Gastroesophageal sphincter (tissue), 4 donors: ENCODE measurements at regions not wholly inside any gene's neighbourhood (a gene's known extent, or its start where the extent isn't known, plus 50 kb on each side); places are given as distances from the start of the nearest gene placed in this dataset.

ENCODE experiments used
- ATAC-seq: fragments of 150-250 bp; one replicate; pipeline ENCODE4 v1.9.1; 2016; ENCODE audit warnings: mild to moderate bottlenecking, moderate library complexity
- H3K27ac ChIP-seq, 4 donors: fragments of 200-600 bp; sonication (generic) in 3 of 4; 1 replicate in 3 of 4; 2 replicates in 1 of 4; pipeline ENCODE4 v1.5.1; 2016 to 2019
- H3K27me3 ChIP-seq: fragments of 200-600 bp; sonication (generic); one replicate; pipeline ENCODE4 v1.5.1; 2019
- H3K36me3 ChIP-seq, 2 donors: fragments of 200-600 bp; sonication (generic); one replicate each; pipeline ENCODE4 v1.5.1; 2019; ENCODE audit warnings: control low read depth in 1 of 2
- H3K4me1 ChIP-seq, 3 donors: fragments of 200-600 bp; sonication (generic); 1 replicate in 2 of 3; 2 replicates in 1 of 3; pipeline ENCODE4 v1.5.1; 2016 to 2019; ENCODE audit warnings: control low read depth in 2 of 3
- H3K4me3 ChIP-seq, 2 donors: fragments of 200-600 bp; sonication (generic); one replicate each; pipeline ENCODE4 v1.5.1; 2019; ENCODE audit warnings: mild to moderate bottlenecking in 1 of 2, moderate library complexity in 1 of 2
- H3K9me3 ChIP-seq, 3 donors: fragments of 200-600 bp; sonication (generic); one replicate each; pipeline ENCODE4 v1.5.1; 2017 to 2019; ENCODE audit warnings: control low read depth in 2 of 3
- EP300 ChIP-seq: sonication (generic); formaldehyde crosslinking; IDR thresholded peaks from one replicate; pipeline ENCODE4 v1.6.1; 2017; ENCODE audit warnings: antibody characterized with exemption, mild to moderate bottlenecking
- POLR2A ChIP-seq, 2 donors: fragments of 450-650 bp; IDR thresholded peaks; one replicate each; pipeline ENCODE4 v1.6.1; 2017; ENCODE audit warnings: antibody characterized with exemption in 2 of 2, mild to moderate bottlenecking in 2 of 2, moderate library complexity in 1 of 2
- POLR2AphosphoS5 ChIP-seq: sonication (generic); formaldehyde crosslinking; IDR thresholded peaks from one replicate; pipeline ENCODE4 v1.6.1; 2017; ENCODE audit warnings: antibody characterized with exemption
- WGBS, 2 donors: methylation state at CpG; one replicate each; pipeline ENCODE4 v1.1.5; 2018; ENCODE audit warnings: low coverage in 1 of 2; 5-methylcytosine and 5-hydroxymethylcytosine counted together
- TF ChIP-seq, protein P1 (sequence below), 4 experiments: fragments of 200-600 bp in 2 of 4; fragments of 450-650 bp in 2 of 4; sonication (generic) in 1 of 4; IDR thresholded peaks; one replicate each; pipeline ENCODE4 v1.5.1; 2017 to 2019; ENCODE audit warnings: antibody characterized with exemption in 4 of 4, mild to moderate bottlenecking in 2 of 4, moderate library complexity in 2 of 4

- Histone ChIP-seq H3K36me3 (no peaks in the 10 kb centered on the region), H3K27ac (no peak overlapping the region), H3K27me3 (no peaks in the 10 kb centered on the region), H3K9me3 (no peaks in the 10 kb centered on the region), H3K4me1 (no peaks in the 10 kb centered on the region), H3K4me3 (no peak overlapping the region)
- ATAC-seq = no peak
- WGBS, 2 donors = 43 to 55% methylated on average over 2 of the region's 2 CpGs
- TF ChIP-seq EP300 = no peak
- TF ChIP-seq, protein P1, sequence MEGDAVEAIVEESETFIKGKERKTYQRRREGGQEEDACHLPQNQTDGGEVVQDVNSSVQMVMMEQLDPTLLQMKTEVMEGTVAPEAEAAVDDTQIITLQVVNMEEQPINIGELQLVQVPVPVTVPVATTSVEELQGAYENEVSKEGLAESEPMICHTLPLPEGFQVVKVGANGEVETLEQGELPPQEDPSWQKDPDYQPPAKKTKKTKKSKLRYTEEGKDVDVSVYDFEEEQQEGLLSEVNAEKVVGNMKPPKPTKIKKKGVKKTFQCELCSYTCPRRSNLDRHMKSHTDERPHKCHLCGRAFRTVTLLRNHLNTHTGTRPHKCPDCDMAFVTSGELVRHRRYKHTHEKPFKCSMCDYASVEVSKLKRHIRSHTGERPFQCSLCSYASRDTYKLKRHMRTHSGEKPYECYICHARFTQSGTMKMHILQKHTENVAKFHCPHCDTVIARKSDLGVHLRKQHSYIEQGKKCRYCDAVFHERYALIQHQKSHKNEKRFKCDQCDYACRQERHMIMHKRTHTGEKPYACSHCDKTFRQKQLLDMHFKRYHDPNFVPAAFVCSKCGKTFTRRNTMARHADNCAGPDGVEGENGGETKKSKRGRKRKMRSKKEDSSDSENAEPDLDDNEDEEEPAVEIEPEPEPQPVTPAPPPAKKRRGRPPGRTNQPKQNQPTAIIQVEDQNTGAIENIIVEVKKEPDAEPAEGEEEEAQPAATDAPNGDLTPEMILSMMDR (IDR thresholded peaks at IDR 0.05) = no peak
- no peak for TF ChIP-seq POLR2A (IDR thresholded peaks at IDR 0.05)
- TF ChIP-seq POLR2AphosphoS5 = no peak
These were observed 208.5 kb upstream of the GRIA4 start for GRCh38 chr11:105401269-105401809.

GRCh38 chr11:105399511-105399910, 210.4 kb upstream of the GRIA4 start:
- Histone ChIP-seq H3K36me3 (no peaks in the 10 kb centered on the region), H3K4me1 (no peaks in the 10 kb centered on the region), H3K27ac (no peak overlapping the region), H3K4me3 (no peak overlapping the region), H3K9me3 (no peaks in the 10 kb centered on the region), H3K27me3 (no peaks in the 10 kb centered on the region)
- ATAC-seq = no peak
- WGBS, 2 donors = 61 to 68% methylated on average over 6 of the region's 6 CpGs
- TF ChIP-seq POLR2A (IDR thresholded peaks at IDR 0.05) = no peak
- TF ChIP-seq POLR2AphosphoS5 = no peak

- TF ChIP-seq POLR2AphosphoS5 (no peak), POLR2A (IDR thresholded peaks at IDR 0.05) (no peak), EP300 (no peak)
- TF ChIP-seq, protein P1 (IDR thresholded peaks at IDR 0.05) = no peak
- no peak for ATAC-seq
These were observed 211.2 kb upstream of the GRIA4 start for GRCh38 chr11:105398636-105399035.

GRCh38 chr11:105393326-105393725, 216.5 kb upstream of the GRIA4 start:
- Histone ChIP-seq H3K27ac (no peak overlapping the region), H3K4me1 (no peaks in the 10 kb centered on the region), H3K9me3 (no peaks in the 10 kb centered on the region), H3K4me3 (no peak overlapping the region), H3K36me3 (no peaks in the 10 kb centered on the region), H3K27me3 (no peaks in the 10 kb centered on the region)
- WGBS, 2 donors = 79 to 100% methylated on average over 2 of the region's 2 CpGs
- no peak for ATAC-seq
- no peak for TF ChIP-seq POLR2AphosphoS5
- no peak for TF ChIP-seq POLR2A (IDR thresholded peaks at IDR 0.05)
- TF ChIP-seq, protein P1 (IDR thresholded peaks at IDR 0.05) = no peak
- no peak for TF ChIP-seq EP300

More at GRCh38 chr11:105398636-105399035, 211.2 kb upstream of the GRIA4 start:
- Histone ChIP-seq H3K9me3 (no peaks in the 10 kb centered on the region), H3K4me1 (no peaks in the 10 kb centered on the region), H3K27me3 (no peaks in the 10 kb centered on the region), H3K36me3 (no peaks in the 10 kb centered on the region), H3K27ac (no peak overlapping the region), H3K4me3 (no peak overlapping the region)

GRCh38 chr11:105392556-105392955, 217.3 kb upstream of the GRIA4 start:
- Histone ChIP-seq H3K27me3 (no peaks in the 10 kb centered on the region), H3K4me3 (no peak overlapping the region), H3K9me3 (no peaks in the 10 kb centered on the region), H3K27ac (no peak overlapping the region), H3K36me3 (no peaks in the 10 kb centered on the region), H3K4me1 (no peaks in the 10 kb centered on the region)
- no peak for ATAC-seq
- TF ChIP-seq POLR2AphosphoS5 = no peak
- TF ChIP-seq, protein P1 (IDR thresholded peaks at IDR 0.05) = no peak
- no peak for TF ChIP-seq EP300
- TF ChIP-seq POLR2A (IDR thresholded peaks at IDR 0.05) = no peak
- WGBS, 2 donors = 86 to 92% methylated on average over 1 of the region's 1 CpG
